OCI-LY1 (cell line): ENCODE measurements at regions not wholly inside any gene's neighbourhood (a gene's known extent, or its start where the extent isn't known, plus 50 kb on each side); places are given as distances from the start of the nearest gene placed in this dataset.

Experiments
- EZH2 ChIP-seq: fragments of 200-600 bp; sonication (generic), shearing (Covaris generic); IDR thresholded peaks from 2 replicates; pipeline ENCODE4 v1.8.0; 2017; ENCODE audit warnings: borderline replicate concordance, mixed run types, mild to moderate bottlenecking, antibody characterized with exemption, low read length, moderate library complexity, mixed read lengths
- TF ChIP-seq, protein P1 (sequence below): fragments of 200-600 bp; sonication (generic), shearing (Covaris generic); IDR thresholded peaks from 2 replicates; pipeline ENCODE4 v1.5.1; 2017; ENCODE audit warnings: mild to moderate bottlenecking, antibody characterized with exemption, low read length, moderate library complexity, mixed read lengths

DNA sequence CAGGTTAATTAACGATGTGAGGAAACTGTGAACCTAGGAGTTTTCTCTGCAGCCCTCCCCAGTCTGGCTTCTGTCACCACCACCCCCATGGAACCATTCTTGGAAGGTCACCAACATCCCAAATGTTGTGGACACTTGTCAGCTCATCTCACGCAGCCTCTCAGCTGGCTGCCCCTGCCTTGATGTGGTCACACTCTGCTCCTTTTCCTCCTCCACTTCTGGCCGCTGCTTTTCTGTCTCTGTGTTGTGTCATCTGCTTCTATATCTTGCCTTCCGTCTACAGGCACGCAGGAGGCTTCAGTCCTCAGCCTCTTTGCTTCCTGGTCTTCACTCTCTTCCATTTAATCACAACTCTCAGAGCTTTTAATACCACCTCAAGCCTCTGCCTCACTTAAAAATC lies 371.5 kb upstream of the SLIT2 start:
- TF ChIP-seq, protein P1, sequence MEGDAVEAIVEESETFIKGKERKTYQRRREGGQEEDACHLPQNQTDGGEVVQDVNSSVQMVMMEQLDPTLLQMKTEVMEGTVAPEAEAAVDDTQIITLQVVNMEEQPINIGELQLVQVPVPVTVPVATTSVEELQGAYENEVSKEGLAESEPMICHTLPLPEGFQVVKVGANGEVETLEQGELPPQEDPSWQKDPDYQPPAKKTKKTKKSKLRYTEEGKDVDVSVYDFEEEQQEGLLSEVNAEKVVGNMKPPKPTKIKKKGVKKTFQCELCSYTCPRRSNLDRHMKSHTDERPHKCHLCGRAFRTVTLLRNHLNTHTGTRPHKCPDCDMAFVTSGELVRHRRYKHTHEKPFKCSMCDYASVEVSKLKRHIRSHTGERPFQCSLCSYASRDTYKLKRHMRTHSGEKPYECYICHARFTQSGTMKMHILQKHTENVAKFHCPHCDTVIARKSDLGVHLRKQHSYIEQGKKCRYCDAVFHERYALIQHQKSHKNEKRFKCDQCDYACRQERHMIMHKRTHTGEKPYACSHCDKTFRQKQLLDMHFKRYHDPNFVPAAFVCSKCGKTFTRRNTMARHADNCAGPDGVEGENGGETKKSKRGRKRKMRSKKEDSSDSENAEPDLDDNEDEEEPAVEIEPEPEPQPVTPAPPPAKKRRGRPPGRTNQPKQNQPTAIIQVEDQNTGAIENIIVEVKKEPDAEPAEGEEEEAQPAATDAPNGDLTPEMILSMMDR: no peak
- no peak for TF ChIP-seq EZH2
